CD14-positive monocyte (primary cell): ENCODE measurements at regions not wholly inside any gene's neighbourhood (a gene's known extent, or its start where the extent isn't known, plus 50 kb on each side); places are given as distances from the start of the nearest gene placed in this dataset.

Experiments used
- DNase-seq, 3 donors: peaks; one replicate each; pipeline ENCODE4 v3.0.0-alpha.2; 2011 to 2022
- H2AFZ ChIP-seq: 2 replicates; pipeline ENCODE4 v1.6.0; 2012; ENCODE audit warnings: mild to moderate bottlenecking, low read depth, low read length, inconsistent platforms; ENCODE audit not compliant: insufficient read depth, poor library complexity, severe bottlenecking
- H3K27ac ChIP-seq, 2 donors: 1 replicate in 1 of 2; 2 replicates in 1 of 2; pipeline ENCODE4 v1.5.1; 2012 to 2013; ENCODE audit warnings: low read length in 2 of 2, control low read depth in 1 of 2, inconsistent platforms in 1 of 2, low read depth in 1 of 2, mild to moderate bottlenecking in 1 of 2
- H3K27me3 ChIP-seq, 2 donors: one replicate each; pipeline versions ENCODE4 v1.6.0 to v1.6.1; 2011 to 2013; ENCODE audit warnings: low read length in 2 of 2; ENCODE audit not compliant: control insufficient read depth in 2 of 2, insufficient read depth in 2 of 2
- H3K36me3 ChIP-seq, 2 donors: replicated peaks in 1 of 2; 1 replicate in 1 of 2; 2 replicates in 1 of 2; pipeline versions ENCODE4 v1.5.1 to v1.6.1; 2012 to 2013; ENCODE audit warnings: low read length in 2 of 2, control low read depth in 1 of 2, inconsistent platforms in 1 of 2, mild to moderate bottlenecking in 1 of 2; ENCODE audit not compliant: insufficient read depth in 2 of 2, control insufficient read depth in 1 of 2
- H3K4me1 ChIP-seq, 2 donors: 1 replicate in 1 of 2; 2 replicates in 1 of 2; pipeline versions ENCODE4 v1.5.1 to v1.6.1; 2012 to 2013; ENCODE audit warnings: low read length in 2 of 2, control low read depth in 1 of 2, inconsistent platforms in 1 of 2, mild to moderate bottlenecking in 1 of 2, moderate library complexity in 1 of 2; ENCODE audit not compliant: insufficient read depth in 2 of 2, control insufficient read depth in 1 of 2
- H3K4me2 ChIP-seq: replicated peaks from 2 replicates; pipeline ENCODE3; 2012; ENCODE audit warnings: low read length, moderate library complexity, mild to moderate bottlenecking; ENCODE audit not compliant: poor library complexity, severe bottlenecking; ENCODE audit errors: extremely low read depth
- H3K4me3 ChIP-seq, 3 experiments: fragments of 200-600 bp in 1 of 3; sonication (generic) in 1 of 3; replicated peaks in 1 of 3; 1 replicate in 2 of 3; 2 replicates in 1 of 3; pipeline ENCODE4 v1.5.1; 2011 to 2013; ENCODE audit warnings: low read length in 3 of 3, mild to moderate bottlenecking in 3 of 3, control low read depth in 2 of 3, low read depth in 2 of 3, inconsistent platforms in 1 of 3, moderate library complexity in 1 of 3
- H3K79me2 ChIP-seq: 2 replicates; pipeline ENCODE4 v1.6.0; 2012; ENCODE audit warnings: mild to moderate bottlenecking, control low read depth, inconsistent platforms, low read length, moderate library complexity; ENCODE audit not compliant: insufficient read depth
- H3K9ac ChIP-seq: 2 replicates; pipeline ENCODE4 v1.6.0; 2017; ENCODE audit warnings: low read length, mild to moderate bottlenecking; ENCODE audit not compliant: insufficient read depth, poor library complexity, severe bottlenecking
- H3K9me3 ChIP-seq, 2 donors: replicated peaks in 1 of 2; 1 replicate in 1 of 2; 2 replicates in 1 of 2; pipeline versions ENCODE4 v1.5.1 to v1.6.1; 2012 to 2013; ENCODE audit warnings: low read length in 2 of 2, control low read depth in 1 of 2; ENCODE audit not compliant: control insufficient read depth in 1 of 2, insufficient read depth in 1 of 2
- H4K20me1 ChIP-seq: 2 replicates; pipeline ENCODE4 v1.6.0; 2012; ENCODE audit warnings: mild to moderate bottlenecking, low read length, control low read depth, moderate library complexity; ENCODE audit not compliant: insufficient read depth
- H3K27ac Mint-ChIP-seq, 7 donors: one replicate each; pipeline ENCODE4 v1.8.0; 2020; ENCODE audit warnings: mild to moderate bottlenecking in 7 of 7, mixed read lengths in 7 of 7, moderate library complexity in 6 of 7, inconsistent platforms in 2 of 7
- H3K27me3 Mint-ChIP-seq, 3 donors: one replicate each; pipeline ENCODE4 v1.8.0; 2021 to 2022; ENCODE audit warnings: low read depth in 3 of 3, mild to moderate bottlenecking in 3 of 3, mixed read lengths in 3 of 3, moderate library complexity in 3 of 3, inconsistent platforms in 1 of 3
- H3K36me3 Mint-ChIP-seq, 2 donors: one replicate each; pipeline ENCODE4 v1.8.0; 2020; ENCODE audit warnings: mixed read lengths in 2 of 2, inconsistent platforms in 1 of 2, mild to moderate bottlenecking in 1 of 2
- H3K4me1 Mint-ChIP-seq: one replicate; pipeline ENCODE4 v1.8.0; 2020; ENCODE audit warnings: mild to moderate bottlenecking, mixed read lengths
- H3K4me3 Mint-ChIP-seq, 2 donors: one replicate each; pipeline ENCODE4 v1.8.0; 2020; ENCODE audit warnings: mild to moderate bottlenecking in 2 of 2, mixed read lengths in 2 of 2, moderate library complexity in 1 of 2
- H3K9me3 Mint-ChIP-seq, 7 donors: one replicate each; pipeline ENCODE4 v1.8.0; 2020 to 2022; ENCODE audit warnings: mixed read lengths in 7 of 7, mild to moderate bottlenecking in 6 of 7, moderate library complexity in 6 of 7, inconsistent platforms in 2 of 7
- CTCF ChIP-seq: fragments of 200-600 bp; IDR thresholded peaks from one replicate; pipeline ENCODE4 v1.8.0; 2022; ENCODE audit warnings: antibody characterized with exemption, mild to moderate bottlenecking
- WGBS: methylation state at CpG from one replicate; pipeline ENCODE4 v1.1.5; 2013; ENCODE audit warnings: missing lambda C conversion rate; ENCODE audit not compliant: insufficient coverage; 5-methylcytosine and 5-hydroxymethylcytosine counted together
- intact Hi-C, 2 donors: fragments of 100-400 bp; cut with micrococcal nuclease; formaldehyde crosslinking; loops; one replicate each; pipeline versions ENCODE4 v1.15.0 to v1.15.1; 2023

DNA sequence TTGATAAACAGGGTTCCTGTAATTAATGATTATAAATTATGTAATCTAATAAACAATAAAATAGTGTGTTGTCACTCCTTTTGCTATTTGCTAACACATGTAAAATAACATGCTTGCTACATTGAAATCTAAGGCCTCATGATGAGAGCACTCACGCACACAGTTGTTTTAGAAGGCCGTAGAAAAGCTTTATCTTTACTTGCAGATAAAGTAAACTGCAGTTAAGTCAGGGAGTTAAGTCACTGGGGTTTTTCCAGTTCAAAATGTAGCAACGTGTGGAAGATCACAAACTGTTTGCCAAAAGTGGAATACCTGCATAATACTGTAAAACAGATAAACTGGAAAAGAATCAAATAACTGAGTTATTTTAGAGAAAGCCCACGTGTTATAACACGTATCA lies 187.3 kb upstream of the PACRGL start:
- Mint-ChIP-seq H3K27ac (no peak overlapping the region), H3K9me3 (peaks cover 0 to 1% (median 0%) of the 10 kb centered on the region in 7 donors), H3K36me3 (no peaks in the 10 kb centered on the region), H3K27me3 (peaks cover 0 to 2% (median 0%) of the 10 kb centered on the region in 3 donors), H3K4me3 (no peak overlapping the region), H3K4me1 (no peaks in the 10 kb centered on the region)
- Histone ChIP-seq H3K9ac (no peak overlapping the region), H4K20me1 (no peaks in the 10 kb centered on the region), H3K27me3 (no peaks in the 10 kb centered on the region), H3K36me3 (no peaks in the 10 kb centered on the region), H3K4me2 (no peak overlapping the region), H3K79me2 (no peaks in the 10 kb centered on the region), H3K9me3 (no peaks in the 10 kb centered on the region), H2AFZ (no peak overlapping the region), H3K4me3 (no peak overlapping the region), H3K4me1 (no peaks in the 10 kb centered on the region), H3K27ac (no peak overlapping the region)
- DNase-seq: no peak
- 100% methylated on average over 2 of the region's 5 CpGs for WGBS
- TF ChIP-seq CTCF: no peak
- intact Hi-C loops: no loop called here

DNA sequence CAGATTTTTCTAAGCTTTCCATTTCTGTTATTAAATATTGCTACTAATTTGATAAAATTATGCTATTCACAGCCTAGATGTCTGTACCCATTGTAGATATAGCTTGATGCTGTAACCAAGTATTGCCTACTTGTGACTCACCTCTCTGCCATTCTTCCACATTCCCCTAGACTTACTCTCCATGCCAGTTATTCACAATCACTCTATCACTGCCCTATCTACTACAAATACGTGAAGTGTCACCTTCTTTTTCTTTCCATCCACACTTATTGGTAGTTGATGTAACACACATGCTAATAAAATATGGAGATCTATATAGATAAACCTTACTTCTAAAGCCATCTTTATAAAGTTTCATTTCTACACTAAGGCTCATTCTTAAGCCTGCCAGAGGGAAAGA lies 179.4 kb upstream of the PACRGL start:
- H3K9me3 Mint-ChIP-seq: peaks cover 0 to 2% (median 0%) of the 10 kb centered on the region in 7 donors
- H3K27ac Mint-ChIP-seq: no peak overlapping the region
- no peak for TF ChIP-seq CTCF
- H2AFZ ChIP-seq: no peak overlapping the region
- no peaks in the 10 kb centered on the region for H3K79me2 ChIP-seq
- intact Hi-C loops: no loop called here
- H3K27me3 Mint-ChIP-seq: peaks cover 0 to under 1% (median 0%) of the 10 kb centered on the region in 3 donors
- no peak overlapping the region for H3K9ac ChIP-seq
- no peaks in the 10 kb centered on the region for H3K4me1 ChIP-seq
- no peaks in the 10 kb centered on the region for H3K36me3 ChIP-seq
- no peak for DNase-seq
- no peak overlapping the region for H3K4me2 ChIP-seq
- H3K9me3 ChIP-seq: no peaks in the 10 kb centered on the region
- no peaks in the 10 kb centered on the region for H3K36me3 Mint-ChIP-seq
- no CpG with 5 or more reads among the region's 1 CpG for WGBS
- H3K4me1 Mint-ChIP-seq: no peaks in the 10 kb centered on the region
- no peaks in the 10 kb centered on the region for H3K27me3 ChIP-seq
- no peak overlapping the region for H3K27ac ChIP-seq
- H3K4me3 ChIP-seq: no peak overlapping the region
- no peak overlapping the region for H3K4me3 Mint-ChIP-seq
- H4K20me1 ChIP-seq: no peaks in the 10 kb centered on the region
